ENCODE measurements at regions not wholly inside any gene's neighbourhood (a gene's known extent, or its start where the extent isn't known, plus 50 kb on each side); places are given as distances from the start of the nearest gene placed in this dataset.

DNA sequence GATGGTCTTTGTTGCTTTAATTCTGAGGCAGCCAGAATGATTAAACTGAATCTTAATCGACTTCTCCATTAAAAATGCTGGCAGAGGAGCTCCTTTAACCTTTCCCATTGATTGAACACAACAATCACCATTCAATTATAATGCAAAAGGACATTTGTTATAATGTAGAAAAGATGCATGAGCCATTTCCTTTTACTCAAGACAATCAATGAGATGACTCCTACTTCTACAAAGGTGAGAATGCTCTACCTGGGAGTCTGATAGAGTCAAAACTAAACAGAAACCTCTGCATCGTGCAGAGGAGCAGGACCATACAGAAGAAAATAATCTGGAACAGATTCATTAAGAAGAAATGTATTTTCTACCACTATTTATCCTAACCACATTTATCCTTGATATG lies 253.6 kb upstream of the DACH1 start:
- no peak for DNase-seq (ENCODE audit: low read depth, low spot score)

GRCh38 chr13:72113931-72114330 lies 246.9 kb upstream of the DACH1 start:
- no peak for DNase-seq (ENCODE audit: low read depth, low spot score)

DNA sequence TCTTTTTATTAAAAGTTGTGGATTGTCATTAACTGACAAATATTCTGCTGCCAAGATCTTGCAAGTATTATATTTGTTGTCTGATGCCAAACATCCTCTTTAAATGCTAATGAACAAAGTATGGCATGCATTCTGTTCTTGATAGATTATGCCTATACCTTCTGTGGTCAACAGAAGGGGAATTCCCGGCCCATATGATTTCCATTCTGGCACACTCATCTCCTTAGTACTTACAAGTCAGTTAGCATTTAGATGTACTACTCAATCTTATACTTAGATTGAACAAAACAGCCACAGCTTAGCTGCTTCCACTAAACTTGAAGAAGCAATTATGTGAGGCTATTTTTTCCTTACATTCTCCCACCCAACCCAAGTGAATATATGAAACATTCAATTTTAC lies 246.1 kb upstream of the DACH1 start:
- DNase-seq (ENCODE audit: low read depth, low spot score) = no peak

DNA sequence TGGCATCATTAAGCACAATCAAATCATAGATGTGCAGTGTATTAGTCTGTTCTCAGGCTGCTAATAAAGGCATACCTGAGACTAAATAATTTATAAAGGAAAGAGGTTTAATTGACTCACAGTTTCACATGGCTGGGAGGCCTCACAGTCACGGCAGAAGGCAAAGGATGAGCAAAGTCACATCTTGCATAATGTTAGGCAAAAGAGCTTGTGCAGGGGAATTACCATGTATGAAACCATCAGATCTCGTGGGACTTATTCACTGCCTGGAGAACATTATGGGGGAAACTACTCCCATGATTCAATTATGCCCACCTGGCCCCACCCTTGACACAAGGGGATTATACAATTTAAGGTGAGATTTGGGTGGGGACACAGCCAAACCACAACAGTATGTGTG lies 245.2 kb upstream of the DACH1 start:
- no peak for DNase-seq (ENCODE audit: low read depth, low spot score)

- no peak for DNase-seq (ENCODE audit: low read depth, low spot score)
Measured at GRCh38 chr13:72109863-72110262, 242.9 kb upstream of the DACH1 start.

DNA sequence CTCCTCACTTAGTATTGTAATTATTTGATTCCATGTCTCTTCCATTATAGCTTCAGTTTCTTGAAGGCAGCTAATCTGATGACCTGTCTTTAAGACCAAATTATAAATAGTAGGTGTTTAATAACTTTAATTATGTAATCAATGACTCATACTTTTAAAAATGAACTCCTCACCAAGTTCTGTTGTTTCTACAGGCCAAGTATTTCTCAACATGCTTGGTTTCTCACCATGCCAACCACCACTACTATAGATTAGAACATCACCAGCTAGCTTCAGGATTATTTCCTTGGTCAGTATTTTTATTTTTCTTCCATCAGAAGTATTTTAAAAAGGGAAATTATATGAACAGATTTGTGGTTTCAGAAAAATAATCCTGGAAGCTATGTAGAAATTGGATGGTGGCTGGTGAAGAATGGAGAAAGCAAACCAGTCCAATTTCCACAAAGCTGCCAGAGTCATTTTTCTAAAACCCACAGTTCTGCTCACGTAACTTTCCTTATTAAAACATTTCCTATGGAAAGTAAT lies 237.7 kb upstream of the DACH1 start:
- DNase-seq (ENCODE audit: low read depth, low spot score) = no peak

DNA sequence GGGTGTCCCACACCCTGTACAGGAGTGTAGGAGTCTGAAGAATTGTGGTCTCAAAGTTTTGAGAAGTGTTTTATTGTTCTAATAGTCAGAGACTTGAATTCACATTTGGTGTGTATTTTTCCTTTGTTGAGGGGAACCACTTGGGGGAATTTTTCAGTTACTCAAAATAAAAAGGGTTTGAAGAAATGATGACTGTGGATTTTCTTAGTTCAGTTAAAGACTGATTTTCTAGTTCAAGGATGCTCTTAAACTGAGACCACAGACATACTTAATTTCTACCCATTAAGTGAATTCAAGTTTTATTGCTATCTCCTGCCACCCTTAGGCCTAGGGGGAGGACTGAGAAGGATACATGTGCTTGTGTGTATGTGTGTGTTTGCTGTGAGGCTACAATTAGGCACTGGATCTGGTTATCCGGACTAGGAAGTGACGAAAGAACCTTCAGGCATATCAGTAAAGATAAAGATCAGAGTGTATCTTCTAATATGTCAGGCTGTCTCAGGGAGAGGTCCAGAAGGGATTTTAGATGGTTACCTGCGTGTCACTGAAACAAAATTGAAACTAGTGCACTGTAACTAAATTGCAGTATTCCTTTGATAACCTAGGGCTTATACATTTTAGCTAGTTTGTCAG lies 234.9 kb upstream of the DACH1 start:
- no peak for DNase-seq (ENCODE audit: low read depth, low spot score)

DNA sequence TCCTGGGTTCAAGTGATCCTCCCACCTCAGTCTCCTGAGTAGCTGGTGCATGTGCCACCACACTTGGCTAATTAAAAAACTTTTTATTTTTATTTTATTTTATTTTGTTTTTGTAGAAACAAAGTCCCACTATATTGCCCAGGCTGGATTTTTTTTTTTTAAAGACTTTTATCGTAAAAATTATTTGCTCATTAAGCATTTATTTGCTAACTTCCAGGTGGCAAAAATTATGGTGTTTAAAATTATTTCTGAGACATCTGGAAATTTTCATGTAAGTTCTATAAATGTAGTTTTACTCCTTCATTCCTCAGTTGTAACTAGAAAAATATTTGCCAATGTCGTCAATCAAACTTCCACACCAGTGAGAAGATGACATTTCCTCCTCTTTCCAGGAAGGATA lies 233.3 kb upstream of the DACH1 start:
- DNase-seq (ENCODE audit: low read depth, low spot score) = no peak

GRCh38 chr13:72097568-72097967 lies 230.6 kb upstream of the DACH1 start:
- no peak for DNase-seq (ENCODE audit: low read depth, low spot score)

- DNase-seq (ENCODE audit: low read depth, low spot score) = no peak
Measured at GRCh38 chr13:72093262-72093661, 226.3 kb upstream of the DACH1 start.

GRCh38 chr13:72074663-72075062 lies 207.7 kb upstream of the DACH1 start:
- DNase-seq (ENCODE audit: low read depth, low spot score) = no peak

DNA sequence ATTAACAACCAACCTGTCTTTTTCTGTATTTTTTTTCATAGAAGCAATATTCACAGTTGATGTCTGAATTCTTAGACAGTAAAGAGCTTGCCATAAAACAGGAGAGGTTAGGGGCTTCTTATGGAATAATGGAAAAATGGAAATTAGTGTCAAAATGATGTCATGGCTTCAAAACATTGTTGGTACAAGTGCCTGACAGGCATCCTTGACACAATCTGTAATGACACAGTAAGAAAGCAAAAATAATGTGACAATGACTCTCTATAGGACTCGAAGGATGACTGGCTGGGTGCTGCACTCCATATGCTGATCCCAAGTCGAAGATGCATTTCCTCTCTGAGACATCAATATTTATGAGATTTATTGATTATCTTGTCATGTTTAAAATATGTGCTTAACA lies 205.3 kb upstream of the DACH1 start:
- no peak for DNase-seq (ENCODE audit: low read depth, low spot score)

DNA sequence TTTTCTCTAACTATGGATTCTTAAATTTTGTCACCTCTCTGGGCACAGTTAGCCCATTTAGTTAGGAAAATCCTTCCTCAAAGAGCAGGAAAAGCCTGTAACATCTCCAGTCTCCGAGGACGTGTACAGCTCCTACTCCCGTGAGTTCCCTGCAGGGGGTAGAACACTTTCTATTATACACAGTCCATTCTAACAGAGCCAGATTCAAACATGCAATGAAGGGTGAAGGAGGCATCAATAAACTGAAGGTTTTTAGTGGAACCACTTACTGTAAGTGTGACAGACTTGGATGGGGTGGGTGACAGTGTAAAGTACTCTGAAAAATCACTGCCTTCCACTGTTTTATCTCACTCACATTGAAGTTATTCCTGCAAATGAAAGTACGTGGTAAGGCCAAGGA lies 204.7 kb upstream of the DACH1 start:
- no peak for DNase-seq (ENCODE audit: low read depth, low spot score)

DNA sequence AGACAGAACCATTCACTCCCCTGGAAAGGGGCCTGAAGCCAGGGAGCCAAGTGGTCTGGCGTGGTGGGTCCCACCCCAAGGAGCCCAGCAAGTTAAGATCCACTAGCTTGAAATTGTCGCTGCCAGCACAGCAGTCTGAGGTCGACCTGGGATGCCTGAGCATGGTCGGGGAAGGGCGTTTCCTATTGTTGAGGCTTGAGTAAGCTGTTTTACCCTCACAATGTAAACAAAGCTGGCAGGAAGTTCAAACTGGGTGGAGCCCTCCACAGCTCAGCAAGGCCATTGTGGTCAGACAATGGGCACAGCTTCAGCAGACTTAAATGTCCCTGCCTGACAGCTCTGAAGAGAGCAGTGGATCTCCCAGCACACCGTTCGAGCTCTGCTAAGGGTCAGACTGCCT lies 195.6 kb upstream of the DACH1 start:
- DNase-seq (ENCODE audit: low read depth, low spot score) = peak; percentile 75

- DNase-seq (ENCODE audit: low read depth, low spot score) = no peak
Measured at GRCh38 chr13:72061613-72062012, 194.6 kb upstream of the DACH1 start.

DNA sequence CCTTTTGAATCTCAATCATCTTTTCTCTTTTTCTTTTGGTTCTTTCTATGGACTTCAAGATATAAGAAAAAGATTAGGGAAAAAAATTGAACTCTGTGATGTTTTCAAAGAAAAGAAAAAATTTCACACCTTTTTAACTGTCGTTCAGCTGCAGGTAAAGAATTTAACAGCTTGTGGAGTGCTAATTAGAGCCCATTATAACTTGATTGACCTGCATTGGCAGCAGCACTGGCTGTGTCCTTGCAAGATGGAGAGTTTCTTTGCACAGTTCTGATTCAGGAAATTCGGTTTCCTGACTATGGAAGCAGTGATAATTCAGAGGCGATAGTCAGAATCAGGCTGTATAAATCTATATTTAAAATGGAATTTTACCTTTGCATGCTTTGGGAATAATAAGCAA lies 183.2 kb upstream of the DACH1 start:
- no peak for DNase-seq (ENCODE audit: low read depth, low spot score)

DNA sequence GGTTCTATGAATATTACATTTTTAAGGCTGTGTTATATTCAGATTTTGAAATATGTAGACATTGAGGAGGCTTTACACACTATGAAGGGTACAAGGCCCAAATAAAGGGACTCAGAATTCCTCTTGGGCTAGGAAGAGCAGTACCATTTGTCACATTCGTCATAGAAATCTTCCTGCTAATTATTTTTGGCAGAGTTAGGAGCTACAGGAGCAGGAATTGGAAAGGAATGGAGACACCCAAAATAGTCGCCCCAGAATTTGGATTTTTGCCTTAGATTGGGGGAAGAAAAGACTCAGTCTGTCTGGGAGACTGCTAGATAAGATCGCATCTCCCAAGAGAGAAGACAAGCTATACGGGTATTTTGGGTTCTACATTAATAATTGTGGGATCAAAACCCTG lies 176.4 kb upstream of the DACH1 start:
- no peak for DNase-seq (ENCODE audit: low read depth, low spot score)

- DNase-seq (ENCODE audit: low read depth, low spot score) = no peak
Measured at GRCh38 chr13:72041165-72041564, 174.2 kb upstream of the DACH1 start.

DNA sequence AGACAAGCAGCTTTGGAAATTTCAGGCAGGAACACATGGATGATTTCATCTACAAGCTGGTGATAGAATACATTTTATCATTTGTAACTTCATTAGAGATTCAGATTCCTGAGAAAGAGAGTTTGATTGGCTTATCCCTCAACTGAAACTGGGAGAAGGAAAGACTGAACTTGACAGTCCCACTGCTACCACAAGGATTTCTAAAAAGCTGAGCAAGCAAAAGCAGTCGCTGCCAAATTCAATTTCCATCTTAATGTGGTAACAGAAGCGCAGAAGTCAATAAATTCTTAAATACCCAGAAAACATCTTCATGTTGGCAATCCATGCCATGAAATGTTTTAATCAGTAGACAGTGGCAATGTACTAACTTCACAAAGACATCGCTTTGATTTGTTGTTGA lies 172.1 kb upstream of the DACH1 start:
- DNase-seq (ENCODE audit: low read depth, low spot score) = no peak

GRCh38 chr13:72029981-72030380 lies 163.0 kb upstream of the DACH1 start:
- DNase-seq (ENCODE audit: low read depth, low spot score) = no peak

DNA sequence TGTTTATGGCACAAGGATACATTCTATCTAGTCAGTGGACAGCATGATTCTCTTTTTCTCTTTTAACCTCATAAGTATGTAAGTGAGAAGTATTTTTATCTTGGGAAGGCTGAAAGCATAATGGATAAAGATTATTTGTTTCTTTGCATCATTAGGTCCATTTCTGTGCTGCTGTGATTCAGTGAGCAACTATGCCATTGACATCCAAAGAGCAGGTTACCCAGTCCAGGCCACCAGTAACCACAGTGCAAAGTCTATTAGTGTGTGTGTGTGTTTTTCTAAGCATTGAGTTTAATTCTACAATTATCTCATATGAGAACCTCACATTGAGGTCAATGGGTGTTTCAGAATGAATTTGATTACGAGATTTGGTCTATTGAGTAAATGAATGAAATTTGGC lies 158.8 kb upstream of the DACH1 start:
- no peak for DNase-seq (ENCODE audit: low read depth, low spot score)

DNA sequence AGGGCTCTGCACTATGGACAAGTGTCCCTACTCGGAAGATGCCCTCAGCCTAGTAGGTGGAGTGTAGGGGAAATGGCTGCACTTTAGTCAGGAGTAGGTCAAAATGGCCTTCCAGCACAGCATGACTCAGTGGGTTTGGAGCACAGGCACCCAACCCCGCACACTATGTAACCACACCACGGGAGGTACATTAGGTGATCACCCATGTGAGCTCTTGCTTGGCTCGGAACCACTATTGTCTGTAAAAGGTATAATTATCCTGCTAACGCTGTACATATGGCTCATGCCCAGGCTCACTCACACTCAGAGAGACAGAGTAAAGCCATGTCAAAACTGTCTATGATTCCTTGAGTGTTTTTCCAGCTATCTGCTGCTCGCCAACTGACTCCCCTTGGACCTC lies 156.9 kb upstream of the DACH1 start:
- no peak for DNase-seq (ENCODE audit: low read depth, low spot score)

DNA sequence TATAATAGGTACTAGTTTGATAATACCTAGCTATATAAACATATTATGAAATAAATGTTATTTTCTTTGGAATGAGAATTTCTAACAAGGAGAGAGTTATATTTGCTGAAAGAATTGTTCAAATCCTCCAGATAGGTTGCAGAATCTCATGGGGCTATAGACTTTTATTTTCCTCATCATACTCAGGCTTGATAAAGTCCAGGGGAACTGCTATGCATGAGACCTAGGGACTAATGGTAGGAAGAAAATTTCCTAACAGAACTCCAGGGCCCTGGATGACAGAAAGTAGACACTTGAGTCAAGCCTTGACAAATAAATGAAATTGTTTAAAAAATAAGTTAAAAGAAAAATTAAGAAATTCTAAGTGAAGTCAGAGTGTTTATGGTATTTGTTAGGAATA lies 138.5 kb upstream of the DACH1 start:
- DNase-seq (ENCODE audit: low read depth, low spot score) = no peak

GRCh38 chr13:72004784-72005374 lies 137.9 kb upstream of the DACH1 start:
- DNase-seq (ENCODE audit: low read depth, low spot score) = no peak

Measured in ELF-1 (cell line).